ENCODE measurements at regions not wholly inside any gene's neighbourhood (a gene's known extent, or its start where the extent isn't known, plus 50 kb on each side); places are given as distances from the start of the nearest gene placed in this dataset.

DNA sequence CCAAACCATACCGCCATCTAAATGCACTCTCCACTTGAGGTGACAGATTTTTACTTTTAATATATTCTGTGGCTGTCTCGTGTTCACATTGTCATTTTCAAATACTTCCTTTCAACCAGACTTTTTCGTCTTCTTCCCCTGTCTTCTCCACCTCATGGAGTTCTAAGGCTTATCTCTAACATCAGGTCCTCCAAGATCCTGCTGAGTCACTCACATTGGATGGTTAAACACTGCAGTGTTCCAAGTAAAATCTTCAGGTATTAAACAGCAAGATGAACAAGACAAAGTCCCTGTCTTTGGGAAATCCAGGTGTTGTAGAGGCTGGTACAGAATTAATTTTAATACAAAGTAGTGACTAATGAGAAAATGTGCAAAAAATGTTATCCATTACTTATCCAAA lies 330.2 kb upstream of the KIF2B start:
- DNase-seq (ENCODE audit: low read depth): no peak
- TF ChIP-seq, protein P1, sequence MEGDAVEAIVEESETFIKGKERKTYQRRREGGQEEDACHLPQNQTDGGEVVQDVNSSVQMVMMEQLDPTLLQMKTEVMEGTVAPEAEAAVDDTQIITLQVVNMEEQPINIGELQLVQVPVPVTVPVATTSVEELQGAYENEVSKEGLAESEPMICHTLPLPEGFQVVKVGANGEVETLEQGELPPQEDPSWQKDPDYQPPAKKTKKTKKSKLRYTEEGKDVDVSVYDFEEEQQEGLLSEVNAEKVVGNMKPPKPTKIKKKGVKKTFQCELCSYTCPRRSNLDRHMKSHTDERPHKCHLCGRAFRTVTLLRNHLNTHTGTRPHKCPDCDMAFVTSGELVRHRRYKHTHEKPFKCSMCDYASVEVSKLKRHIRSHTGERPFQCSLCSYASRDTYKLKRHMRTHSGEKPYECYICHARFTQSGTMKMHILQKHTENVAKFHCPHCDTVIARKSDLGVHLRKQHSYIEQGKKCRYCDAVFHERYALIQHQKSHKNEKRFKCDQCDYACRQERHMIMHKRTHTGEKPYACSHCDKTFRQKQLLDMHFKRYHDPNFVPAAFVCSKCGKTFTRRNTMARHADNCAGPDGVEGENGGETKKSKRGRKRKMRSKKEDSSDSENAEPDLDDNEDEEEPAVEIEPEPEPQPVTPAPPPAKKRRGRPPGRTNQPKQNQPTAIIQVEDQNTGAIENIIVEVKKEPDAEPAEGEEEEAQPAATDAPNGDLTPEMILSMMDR (IDR thresholded peaks at IDR 0.05; ENCODE audit: low read depth, low read length): no peak
- TF ChIP-seq, protein P2, sequence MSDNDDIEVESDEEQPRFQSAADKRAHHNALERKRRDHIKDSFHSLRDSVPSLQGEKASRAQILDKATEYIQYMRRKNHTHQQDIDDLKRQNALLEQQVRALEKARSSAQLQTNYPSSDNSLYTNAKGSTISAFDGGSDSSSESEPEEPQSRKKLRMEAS (IDR thresholded peaks at IDR 0.05; ENCODE audit: low read depth, low read length): no peak
- TF ChIP-seq POLR2A (IDR thresholded peaks at IDR 0.05; ENCODE audit: extremely low read depth, insufficient read length) (no peak), MYC (IDR thresholded peaks at IDR 0.05; ENCODE audit: low read depth, low read length) (no peak)
- H3K4me3 ChIP-seq (ENCODE audit: low read depth, low read length): no peak overlapping the region

DNA sequence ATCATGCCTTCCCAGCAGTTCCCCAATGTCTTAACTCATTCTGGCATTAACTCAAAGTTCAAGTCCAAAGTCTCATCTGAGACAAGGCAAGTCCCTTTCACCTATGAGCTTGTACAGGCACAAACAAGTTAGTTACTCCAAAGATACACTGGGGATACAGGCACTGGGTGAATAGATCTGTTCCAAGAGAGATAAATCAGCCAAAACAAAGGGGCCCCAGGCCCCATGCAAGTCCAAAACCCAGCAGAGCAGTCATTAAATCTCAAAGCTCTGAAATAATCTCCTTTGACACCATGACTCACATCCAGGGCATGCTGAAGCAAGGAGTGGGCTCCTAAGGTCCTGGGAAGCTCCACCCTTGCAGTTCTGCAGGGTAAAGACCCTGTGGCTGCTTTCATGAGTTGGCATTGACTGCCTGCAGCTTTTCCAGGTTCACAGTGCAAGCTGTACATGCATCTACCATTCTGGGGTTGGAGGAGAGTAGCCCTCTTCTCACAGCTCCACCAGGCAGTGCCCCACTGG lies 332.2 kb upstream of the KIF2B start:
- DNase-seq (ENCODE audit: low read depth): no peak
- TF ChIP-seq POLR2A (IDR thresholded peaks at IDR 0.05; ENCODE audit: extremely low read depth, insufficient read length): no peak
- TF ChIP-seq MYC (IDR thresholded peaks at IDR 0.05; ENCODE audit: low read depth, low read length): no peak
- TF ChIP-seq, protein P2 (IDR thresholded peaks at IDR 0.05; ENCODE audit: low read depth, low read length): no peak
- TF ChIP-seq, protein P1 (IDR thresholded peaks at IDR 0.05; ENCODE audit: low read depth, low read length): no peak
- no peak overlapping the region for H3K4me3 ChIP-seq (ENCODE audit: low read depth, low read length)

DNA sequence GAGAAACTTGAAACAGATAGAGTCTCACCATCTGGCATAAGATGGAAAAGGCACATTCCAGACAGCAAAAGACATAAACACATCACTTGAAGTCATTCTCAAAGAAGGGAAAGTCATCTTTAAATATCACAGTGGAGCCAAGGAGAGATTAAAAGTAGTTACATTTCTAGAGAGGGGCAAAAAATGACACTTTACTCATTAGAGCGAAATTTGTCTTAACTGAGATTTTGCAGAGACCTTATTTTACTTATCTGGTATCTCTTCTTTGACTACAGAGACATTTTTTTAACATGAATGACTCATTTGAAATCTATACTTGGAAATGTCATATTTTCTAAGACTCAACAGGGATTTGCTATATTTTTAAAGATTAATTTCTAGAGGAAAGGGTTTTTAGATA lies 339.0 kb upstream of the KIF2B start:
- no peak for DNase-seq (ENCODE audit: low read depth)
- TF ChIP-seq MYC (IDR thresholded peaks at IDR 0.05; ENCODE audit: low read depth, low read length): no peak
- TF ChIP-seq, protein P1 (IDR thresholded peaks at IDR 0.05; ENCODE audit: low read depth, low read length): no peak
- TF ChIP-seq, protein P2 (IDR thresholded peaks at IDR 0.05; ENCODE audit: low read depth, low read length): no peak
- no peak for TF ChIP-seq POLR2A (IDR thresholded peaks at IDR 0.05; ENCODE audit: extremely low read depth, insufficient read length)
- H3K4me3 ChIP-seq (ENCODE audit: low read depth, low read length): no peak overlapping the region

DNA sequence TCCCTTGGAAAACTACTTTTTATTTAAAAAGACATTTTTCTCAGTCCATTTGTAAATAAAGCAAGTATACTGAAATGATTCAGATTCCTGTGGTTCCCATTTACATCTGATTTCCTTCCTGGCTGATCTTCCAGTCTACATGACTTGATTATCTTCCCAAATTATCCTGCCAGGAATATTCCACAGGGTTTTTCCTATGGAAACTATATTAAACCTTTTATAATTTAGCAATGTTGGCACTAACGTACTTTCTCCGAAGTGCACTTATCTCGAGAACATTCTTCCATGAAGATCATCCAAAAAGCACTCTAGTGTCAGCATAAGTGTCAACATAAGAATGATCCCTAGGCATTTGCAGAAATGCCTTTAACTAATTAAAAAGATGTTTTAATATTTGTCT lies 347.7 kb upstream of the KIF2B start:
- TF ChIP-seq MYC (IDR thresholded peaks at IDR 0.05; ENCODE audit: low read depth, low read length): no peak
- TF ChIP-seq POLR2A (IDR thresholded peaks at IDR 0.05; ENCODE audit: extremely low read depth, insufficient read length): no peak
- no peak for DNase-seq (ENCODE audit: low read depth)

DNA sequence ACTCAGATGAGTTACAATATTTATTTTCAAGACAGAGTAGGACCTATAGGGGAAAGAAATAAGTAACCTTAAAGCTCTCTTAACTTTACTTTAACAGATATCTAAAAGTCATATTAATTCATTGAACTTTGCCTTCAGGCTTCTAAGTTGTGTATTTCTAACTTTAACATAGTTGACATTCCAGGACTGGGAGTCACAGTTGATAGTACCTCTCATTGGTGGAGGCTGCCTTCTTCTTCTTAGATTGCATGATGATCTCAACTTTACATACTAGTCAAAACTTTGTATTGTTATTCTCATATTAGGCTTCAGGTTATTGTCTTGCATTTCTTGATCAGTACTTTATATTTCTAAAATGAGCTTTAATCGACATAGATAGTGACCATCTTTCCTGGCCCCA lies 350.1 kb upstream of the KIF2B start:
- no peak for DNase-seq (ENCODE audit: low read depth)
- no peak overlapping the region for H3K4me3 ChIP-seq (ENCODE audit: low read depth, low read length)
- TF ChIP-seq, protein P2 (IDR thresholded peaks at IDR 0.05; ENCODE audit: low read depth, low read length): no peak
- TF ChIP-seq, protein P1 (IDR thresholded peaks at IDR 0.05; ENCODE audit: low read depth, low read length): no peak
- no peak for TF ChIP-seq MYC (IDR thresholded peaks at IDR 0.05; ENCODE audit: low read depth, low read length)

More for the DNA sequence above, 347.7 kb upstream of the KIF2B start:
- no peak overlapping the region for H3K4me3 ChIP-seq (ENCODE audit: low read depth, low read length)

DNA sequence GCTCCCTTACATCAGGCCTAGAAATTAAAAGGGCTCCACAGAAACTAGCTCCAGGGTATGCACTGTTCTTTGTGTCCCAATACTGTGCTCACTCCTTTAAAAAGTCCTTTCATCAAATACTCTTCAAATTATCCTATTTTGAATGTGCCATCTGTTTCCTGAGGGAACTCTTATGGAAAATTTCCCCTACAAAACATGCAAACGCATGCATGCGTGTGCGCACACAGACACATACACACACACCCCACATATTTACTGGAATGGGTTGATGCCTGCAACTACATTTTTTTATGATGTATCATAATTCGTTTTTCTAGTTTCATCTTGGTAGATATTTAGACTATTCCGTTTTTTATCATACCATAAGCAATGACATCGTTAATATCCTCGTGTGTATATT lies 351.2 kb upstream of the KIF2B start:
- H3K4me3 ChIP-seq (ENCODE audit: low read depth, low read length): no peak overlapping the region
- no peak for DNase-seq (ENCODE audit: low read depth)
- TF ChIP-seq MYC (IDR thresholded peaks at IDR 0.05; ENCODE audit: low read depth, low read length): no peak
- TF ChIP-seq, protein P2 (IDR thresholded peaks at IDR 0.05; ENCODE audit: low read depth, low read length): no peak
- no peak for TF ChIP-seq POLR2A (IDR thresholded peaks at IDR 0.05; ENCODE audit: extremely low read depth, insufficient read length)
- TF ChIP-seq, protein P1 (IDR thresholded peaks at IDR 0.05; ENCODE audit: low read depth, low read length): no peak
